GM18858 (cell line): ENCODE measurements at regions not wholly inside any gene's neighbourhood (a gene's known extent, or its start where the extent isn't known, plus 50 kb on each side); places are given as distances from the start of the nearest gene placed in this dataset.

Source experiments
- ATAC-seq: cut with Tn5 transposase; IDR thresholded peaks from one replicate; pipeline ENCODE4 v1.9.1; 2021; ENCODE audit not compliant: unreplicated experiment

- no peak for ATAC-seq
Observed at GRCh38 chr2:16165518-16166326, 225.4 kb downstream of the MYCN start.

GRCh38 chr2:16162491-16163040 is 222.2 kb downstream of the MYCN start:
- ATAC-seq: no peak

- ATAC-seq: no peak
Observed at GRCh38 chr2:16161768-16162490, 221.6 kb downstream of the MYCN start.

GRCh38 chr2:16161085-16161565 is 220.8 kb downstream of the MYCN start:
- ATAC-seq: no peak

GRCh38 chr2:16160281-16161084 is 220.1 kb downstream of the MYCN start:
- ATAC-seq: no peak

GRCh38 chr2:16156411-16156810 is 216.1 kb downstream of the MYCN start:
- ATAC-seq: no peak

- no peak for ATAC-seq
Observed at GRCh38 chr2:16155766-16156165, 215.4 kb downstream of the MYCN start.

- ATAC-seq: no peak
Observed at GRCh38 chr2:16155366-16155765, 215.0 kb downstream of the MYCN start.

GRCh38 chr2:16154501-16155280 is 214.3 kb downstream of the MYCN start:
- ATAC-seq: no peak

GRCh38 chr2:16154061-16154460 is 213.7 kb downstream of the MYCN start:
- ATAC-seq: no peak

- no peak for ATAC-seq
Observed at GRCh38 chr2:16153754-16154035, 213.3 kb downstream of the MYCN start.

- no peak for ATAC-seq
Observed at GRCh38 chr2:16152928-16153753, 212.8 kb downstream of the MYCN start.

- ATAC-seq: no peak
Observed at GRCh38 chr2:16152071-16152927, 211.9 kb downstream of the MYCN start.

GRCh38 chr2:16151651-16152050 is 211.3 kb downstream of the MYCN start:
- ATAC-seq: no peak

- no peak for ATAC-seq
Observed at GRCh38 chr2:16151281-16151570, 210.9 kb downstream of the MYCN start.

- no peak for ATAC-seq
Observed at GRCh38 chr2:16150456-16151280, 210.3 kb downstream of the MYCN start.

- no peak for ATAC-seq
Observed at GRCh38 chr2:16149349-16150243, 209.2 kb downstream of the MYCN start.
